Forelimb muscle (tissue), 1 donor: ENCODE measurements at regions not wholly inside any gene's neighbourhood (a gene's known extent, or its start where the extent isn't known, plus 50 kb on each side); places are given as distances from the start of the nearest gene placed in this dataset.
"Not testable (repeated sequence)": the region's sequence is repeated elsewhere in the genome, so short reads cannot be mapped to it uniquely, and the experiment has no call there.

Experiments used
- DNase-seq: peaks from one replicate; pipeline ENCODE4 v3.0.0-alpha.2; 2013; ENCODE audit warnings: low read depth

DNA sequence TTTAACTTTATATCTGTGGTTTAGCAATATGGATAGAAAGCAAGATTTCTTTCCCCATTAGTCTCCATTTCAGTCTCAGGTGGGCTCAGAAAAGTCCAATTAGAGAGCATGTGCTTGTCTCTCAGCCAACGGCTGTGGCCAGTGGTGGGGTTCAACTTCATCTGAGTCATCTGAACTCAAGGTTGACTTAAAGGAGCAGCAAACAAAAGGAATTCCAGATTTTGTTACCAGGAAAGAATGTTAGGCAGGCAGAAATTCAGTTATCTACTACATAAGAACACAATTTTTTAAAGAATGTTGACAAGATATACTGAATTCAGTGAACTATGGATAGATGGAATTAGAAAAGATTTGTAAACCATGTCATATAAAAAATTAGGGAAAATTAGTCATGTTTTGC, 784.1 kb downstream of the MAT2B start:
- no peak for DNase-seq

DNA sequence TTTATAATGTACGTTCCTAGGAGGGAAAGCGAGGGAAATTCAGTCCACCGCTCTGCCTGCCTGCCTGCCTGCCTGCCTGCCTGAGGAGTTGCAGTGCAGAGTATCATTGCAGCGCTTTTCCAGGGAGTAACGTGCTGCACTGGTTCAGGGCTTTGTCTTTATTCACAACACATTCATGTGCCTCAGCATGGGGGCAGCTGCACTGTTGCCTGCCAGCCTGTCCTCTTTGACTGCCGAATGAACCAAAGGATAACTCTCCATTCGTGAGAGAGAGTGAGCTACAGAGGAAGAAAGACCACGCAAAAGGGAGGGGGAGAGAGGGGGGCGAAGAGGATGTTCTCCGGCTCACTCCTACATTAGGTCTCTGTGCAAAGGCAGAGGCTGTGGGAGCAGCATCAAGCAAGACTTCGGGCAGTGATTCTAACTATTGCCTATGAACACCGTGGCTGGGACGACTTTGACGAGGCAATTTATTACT, 791.2 kb downstream of the MAT2B start:
- DNase-seq: no peak

DNA sequence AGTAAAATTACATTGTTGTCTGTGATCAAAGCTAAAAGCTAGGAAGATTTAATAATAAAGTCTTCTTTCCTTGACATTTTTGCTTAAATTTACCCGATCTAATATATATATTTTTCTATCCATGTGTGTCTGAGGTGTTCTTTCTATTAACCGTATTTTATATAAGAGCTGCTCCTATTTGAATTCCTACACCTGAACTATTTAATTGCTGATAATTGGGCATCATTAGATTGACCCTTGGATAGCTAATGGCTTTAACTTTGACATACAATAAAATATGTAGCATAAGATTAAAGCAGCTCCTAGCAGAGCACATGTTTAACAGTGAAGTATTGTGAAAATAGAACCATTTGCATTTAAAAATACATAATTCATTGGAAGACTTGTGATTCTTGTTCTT, 792.7 kb downstream of the MAT2B start:
- DNase-seq: no peak

DNA sequence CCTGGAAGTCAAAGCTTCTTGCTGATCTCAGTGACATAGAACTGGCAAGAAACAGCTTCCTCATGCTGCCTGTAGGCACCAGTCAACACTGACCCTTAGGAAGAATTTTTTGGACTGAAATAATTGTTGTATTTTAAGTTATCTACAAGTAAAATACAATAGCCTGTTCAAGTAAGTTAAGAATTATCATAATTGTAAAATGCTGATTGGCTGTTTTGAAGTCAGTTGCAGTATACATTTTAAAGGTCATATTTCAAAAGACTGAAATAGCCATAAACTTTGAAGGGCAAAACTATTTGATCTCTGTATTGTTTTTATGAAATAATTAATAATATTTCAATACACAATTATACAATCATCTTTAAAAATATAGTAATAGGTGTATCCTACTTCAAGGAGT, 794.9 kb downstream of the MAT2B start:
- no peak for DNase-seq

DNA sequence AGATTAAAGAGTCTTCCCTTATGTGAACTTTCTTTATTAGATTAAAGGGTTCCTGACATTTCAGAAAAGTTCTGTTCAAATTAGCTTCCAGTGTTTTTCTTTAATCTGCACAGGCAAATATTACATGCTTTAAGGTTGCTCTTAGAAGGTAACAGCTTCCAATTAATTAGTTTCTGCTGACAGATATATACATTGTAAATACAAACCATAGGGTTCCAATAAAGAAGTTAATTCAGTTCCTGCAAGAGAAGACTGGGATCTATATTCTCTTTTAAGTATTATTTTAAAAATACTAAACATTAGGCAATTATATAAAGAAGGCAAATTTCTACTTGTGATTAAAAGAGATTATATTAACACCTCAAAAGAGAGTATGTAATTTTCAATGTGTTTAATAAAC, 795.7 kb downstream of the MAT2B start:
- no peak for DNase-seq

DNA sequence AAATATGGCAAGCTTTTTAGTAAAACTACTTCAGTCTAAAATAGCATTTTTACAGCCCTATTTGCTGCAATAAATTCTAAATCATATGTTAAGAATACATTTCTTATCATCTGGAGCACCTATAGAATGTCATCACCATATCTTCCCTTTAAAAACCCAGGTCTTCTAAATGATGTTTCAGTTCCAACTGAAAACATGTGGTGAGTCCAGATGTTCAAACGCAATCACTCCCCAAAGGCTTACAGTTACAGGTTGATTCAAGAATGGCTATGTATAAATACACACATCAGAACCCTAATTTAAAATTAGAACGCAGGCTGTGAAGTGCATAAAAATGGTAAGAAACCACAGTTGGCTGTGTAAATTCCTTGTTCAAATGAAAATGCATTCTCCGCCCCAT, 796.3 kb downstream of the MAT2B start:
- no peak for DNase-seq

DNA sequence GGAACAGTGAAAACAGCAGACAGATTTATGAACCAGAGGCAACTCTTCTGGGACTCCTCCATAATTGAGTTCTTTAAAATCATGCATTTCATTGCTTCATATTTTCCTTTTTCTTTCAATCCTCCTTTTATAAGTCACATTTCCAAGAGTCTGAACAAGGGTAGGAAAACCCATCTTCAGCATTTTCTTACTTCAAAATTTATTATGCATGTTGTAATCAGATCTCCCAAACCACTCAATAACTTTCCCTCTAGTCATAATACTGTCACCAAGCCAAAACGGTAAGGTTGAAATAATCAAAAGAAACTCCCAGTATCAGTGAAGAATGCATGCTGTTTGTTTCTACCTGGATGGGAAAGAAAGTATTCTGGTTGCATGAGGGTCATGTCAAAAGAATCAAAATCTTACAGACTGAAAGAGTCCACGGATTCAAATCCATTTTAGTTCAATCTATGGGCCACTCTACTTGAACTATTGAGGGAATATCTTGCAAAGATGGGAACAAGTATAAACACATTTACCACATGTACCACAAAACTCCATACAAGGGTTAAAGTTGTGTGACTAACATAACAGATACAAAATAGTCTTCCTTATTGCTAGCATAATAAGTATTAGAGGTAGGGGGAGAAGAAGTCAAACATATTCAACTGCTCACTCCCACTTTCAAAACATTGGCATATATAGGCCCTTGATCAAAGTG, 797.3 kb downstream of the MAT2B start:
- DNase-seq: no peak

DNA sequence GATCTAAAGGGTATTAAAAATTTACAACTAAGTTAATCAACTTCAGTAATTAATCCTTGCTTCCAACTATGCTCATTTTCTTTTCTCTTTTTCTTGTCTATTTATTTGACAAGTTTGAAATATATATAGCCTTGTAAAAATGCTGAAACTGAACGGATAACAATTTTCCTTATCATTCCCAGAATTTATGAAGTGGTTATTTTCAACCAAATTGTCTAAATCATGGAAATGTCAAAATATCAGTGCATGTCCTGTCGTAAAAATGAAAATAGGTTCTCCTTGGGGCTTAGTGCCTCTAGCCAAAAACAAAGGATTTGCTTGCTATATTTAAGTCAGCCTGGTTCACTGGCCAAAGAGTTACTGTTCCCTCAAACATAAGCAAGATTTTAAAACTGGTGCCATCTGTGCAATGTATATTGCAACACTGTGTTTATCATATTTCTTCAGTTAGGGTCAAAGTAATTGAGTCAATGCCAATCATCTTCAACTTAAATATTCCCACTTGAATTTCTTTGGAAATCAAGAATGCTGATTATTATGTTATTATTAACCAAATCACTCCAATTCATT, 798.3 kb downstream of the MAT2B start:
- no peak for DNase-seq

DNA sequence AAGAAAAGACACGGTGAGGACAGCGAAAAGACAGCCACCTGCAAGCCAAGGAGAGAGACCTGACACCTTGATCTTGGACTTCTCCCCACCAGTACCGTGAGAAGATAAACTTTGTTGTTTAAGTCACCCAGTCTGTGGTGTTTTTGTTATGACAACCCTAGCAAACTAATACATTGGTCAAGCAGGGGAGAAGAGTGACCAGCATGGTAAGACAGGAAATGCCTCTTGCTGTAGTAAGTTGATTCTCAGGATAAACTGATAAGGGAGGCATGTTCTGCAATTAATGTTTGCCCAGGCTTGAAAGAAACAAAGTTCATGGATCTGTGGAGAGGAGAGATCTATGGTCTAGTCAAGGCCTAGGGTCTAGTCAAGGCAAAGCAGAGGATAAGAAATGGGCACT, 801.2 kb downstream of the MAT2B start:
- no peak for DNase-seq

DNA sequence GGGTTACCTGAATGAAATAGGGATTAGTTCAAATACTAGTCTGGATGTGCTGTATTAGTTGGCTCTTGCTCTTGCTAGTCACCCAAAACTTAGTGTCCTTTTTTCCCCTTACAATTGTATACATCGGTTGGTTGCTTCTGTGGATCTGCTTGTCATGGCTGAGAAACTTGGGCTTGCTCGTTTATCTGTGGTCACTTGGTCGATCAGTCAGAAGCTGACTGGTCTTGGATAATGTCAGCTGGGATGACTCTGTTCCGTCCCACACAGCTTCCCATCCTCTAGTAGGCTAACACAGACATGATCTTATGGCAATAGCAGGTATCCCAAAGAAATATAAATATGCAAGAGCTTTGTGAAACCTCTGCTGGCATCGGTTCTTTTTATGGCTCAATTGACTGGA, 807.4 kb downstream of the MAT2B start:
- no peak for DNase-seq

DNA sequence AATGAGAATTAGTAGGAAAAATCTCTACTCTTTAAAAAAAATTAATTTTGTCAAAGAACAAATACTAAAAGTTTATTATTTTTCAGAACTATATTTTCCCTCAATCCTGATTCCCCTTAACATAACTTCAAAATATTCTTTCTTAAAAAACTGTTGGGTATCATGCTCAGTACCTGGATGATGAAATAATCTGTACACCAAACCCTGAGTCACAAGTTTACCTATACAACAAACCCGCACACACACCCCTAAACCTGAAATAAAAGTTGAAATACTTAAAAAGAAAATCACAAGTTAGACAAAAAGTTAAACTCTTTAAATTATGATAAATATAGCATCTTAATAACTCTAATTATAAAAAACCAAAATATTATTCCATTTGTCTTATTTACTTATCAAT, 812.3 kb downstream of the MAT2B start:
- DNase-seq: no peak

DNA sequence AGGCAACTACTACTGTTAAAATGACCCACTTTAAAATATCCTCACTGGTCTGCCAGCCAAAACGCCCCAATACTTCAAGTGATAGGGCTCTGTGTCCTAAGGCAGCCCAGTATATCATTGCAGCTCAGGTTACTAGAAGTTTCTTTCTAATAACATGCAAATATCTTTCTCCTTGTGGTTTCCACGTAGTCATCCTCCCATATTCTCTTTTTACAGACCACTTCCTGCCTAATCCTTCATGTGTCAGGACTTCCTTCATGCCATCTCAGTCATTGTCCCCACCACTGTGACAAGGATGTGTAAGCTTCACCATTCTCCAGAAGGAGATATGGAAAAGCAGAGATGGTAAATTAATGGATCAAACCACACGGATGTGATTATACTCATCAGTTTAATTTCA, 813.7 kb downstream of the MAT2B start:
- no peak for DNase-seq

DNA sequence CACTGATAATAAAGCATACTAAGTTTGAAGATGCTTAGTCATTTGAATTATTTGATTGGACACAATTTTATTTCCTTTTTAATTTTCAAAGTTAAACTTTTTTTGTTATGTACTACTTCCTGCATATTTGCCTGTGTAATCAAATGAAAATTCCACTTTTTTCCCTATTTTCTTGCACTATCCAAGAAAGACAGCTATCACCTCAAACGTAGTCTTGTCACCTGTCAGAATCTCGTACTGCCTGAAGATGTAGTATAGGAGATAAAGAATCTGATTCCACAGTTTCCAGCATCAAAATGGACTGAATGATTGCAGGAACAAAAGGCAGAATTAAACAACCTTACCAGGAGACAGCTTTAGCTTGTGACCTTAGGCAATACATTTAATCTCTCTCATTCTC, 818.8 kb downstream of the MAT2B start:
- no peak for DNase-seq

DNA sequence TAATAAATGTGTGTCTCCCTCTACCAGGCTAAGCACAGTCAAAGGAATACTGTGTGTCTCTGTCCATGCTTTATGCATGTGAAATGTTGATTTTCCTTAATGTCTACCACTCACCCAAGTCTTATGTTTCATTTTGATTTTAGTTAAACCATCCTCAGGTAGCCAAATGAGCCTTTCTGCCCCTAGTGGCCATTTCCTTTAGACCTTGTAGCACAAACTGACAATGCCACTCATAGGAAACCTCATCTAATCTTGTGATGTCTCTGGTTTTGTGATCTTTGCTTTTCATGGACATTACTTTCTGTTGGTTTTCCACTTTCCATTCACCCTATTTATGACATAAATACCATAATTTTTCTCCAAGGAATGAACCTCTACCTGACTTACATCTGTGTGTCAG, 820.8 kb downstream of the MAT2B start:
- DNase-seq: no peak

DNA sequence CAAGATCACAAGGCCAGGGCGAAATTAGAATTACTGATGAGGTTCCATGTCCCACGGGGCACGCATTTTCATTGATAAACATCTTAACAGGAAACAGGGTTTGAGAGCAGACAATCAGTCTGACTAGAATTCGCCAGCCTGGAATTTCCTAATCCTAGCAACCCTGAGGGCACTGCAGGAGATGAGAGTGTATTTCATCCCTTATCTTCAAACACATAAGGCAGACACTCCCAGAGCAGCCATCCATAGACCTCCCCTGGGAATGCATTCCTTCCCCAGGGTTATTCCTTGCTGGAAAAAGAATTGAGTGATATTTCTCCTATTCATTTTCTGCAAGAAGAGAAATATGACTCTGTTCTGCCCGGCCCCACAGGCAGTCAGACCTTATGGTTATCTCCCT, 821.7 kb downstream of the MAT2B start:
- DNase-seq: not testable (repeated sequence)

DNA sequence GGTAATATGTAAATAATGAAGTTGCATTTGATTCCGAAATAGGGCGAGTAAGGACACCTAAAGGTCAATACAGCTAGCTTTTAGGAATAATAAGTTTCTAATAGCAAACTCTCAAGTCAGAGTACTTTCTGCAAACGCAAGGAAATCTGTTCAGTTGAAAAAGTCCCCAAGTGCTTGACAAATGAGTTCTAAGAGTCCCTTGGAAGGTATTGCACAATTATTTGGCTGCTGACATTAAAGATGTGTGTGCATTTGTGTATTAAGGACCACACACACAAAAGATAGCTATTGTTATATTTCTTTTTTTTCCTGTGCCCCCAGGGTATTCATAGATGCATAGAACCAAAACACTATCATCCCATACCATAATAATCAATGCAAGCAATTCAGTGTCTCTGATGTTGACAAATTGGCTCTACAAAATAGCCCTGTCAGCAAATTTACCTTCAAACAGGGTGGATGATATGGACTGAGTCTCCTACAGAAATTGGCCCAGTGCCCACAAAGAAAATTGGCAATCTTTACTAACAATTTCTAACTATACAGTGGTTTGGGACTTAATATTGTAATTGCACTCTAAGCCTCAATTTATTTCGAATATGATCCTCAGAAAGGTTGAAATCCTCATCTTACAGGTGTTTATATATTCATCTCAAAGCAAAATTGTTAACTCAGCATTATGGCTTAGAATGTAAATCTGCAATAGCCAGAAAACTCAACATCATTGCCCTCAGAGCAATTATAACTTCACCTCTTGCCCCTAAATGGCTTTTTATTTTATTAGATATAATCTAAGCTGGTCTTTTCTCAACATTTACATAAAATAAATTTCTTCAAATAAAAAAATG, 827.2 kb downstream of the MAT2B start:
- no peak for DNase-seq

DNA sequence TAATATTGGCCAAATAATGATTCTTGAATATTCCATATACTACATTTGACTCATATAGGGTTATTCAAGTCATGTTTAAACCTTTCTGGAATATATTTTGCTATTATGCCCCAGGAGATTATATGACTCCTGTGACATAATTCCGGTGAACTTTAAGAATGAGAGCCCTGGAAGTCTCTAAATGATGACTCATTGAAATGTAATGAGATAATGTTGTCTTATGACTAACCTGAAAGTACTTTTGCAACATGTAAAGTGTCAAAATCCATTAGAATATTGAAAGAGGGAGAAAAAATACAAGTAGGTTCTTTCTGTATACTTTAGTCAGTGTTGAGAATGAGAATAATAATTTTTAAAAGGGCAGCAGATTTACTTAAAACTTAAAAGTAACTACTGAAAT, 830.4 kb downstream of the MAT2B start:
- no peak for DNase-seq

DNA sequence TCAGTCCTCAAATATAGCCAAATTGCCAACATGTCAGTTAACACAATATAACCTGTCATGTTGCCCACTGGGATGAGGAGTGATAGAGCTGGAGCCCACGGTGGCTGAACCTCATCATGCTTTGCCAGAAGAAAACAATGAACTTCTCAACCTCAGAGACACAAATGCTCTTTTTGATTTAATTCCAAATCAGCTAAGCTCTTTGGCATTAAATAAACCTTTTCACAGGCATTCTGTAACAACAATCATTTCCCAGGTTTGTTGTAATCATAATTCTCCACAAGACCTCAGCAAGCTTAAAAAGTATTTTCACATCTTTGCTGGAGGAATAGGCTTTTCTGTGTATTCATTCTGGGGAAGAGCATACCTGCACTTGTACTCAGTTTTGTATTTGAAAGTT, 830.9 kb downstream of the MAT2B start:
- no peak for DNase-seq

DNA sequence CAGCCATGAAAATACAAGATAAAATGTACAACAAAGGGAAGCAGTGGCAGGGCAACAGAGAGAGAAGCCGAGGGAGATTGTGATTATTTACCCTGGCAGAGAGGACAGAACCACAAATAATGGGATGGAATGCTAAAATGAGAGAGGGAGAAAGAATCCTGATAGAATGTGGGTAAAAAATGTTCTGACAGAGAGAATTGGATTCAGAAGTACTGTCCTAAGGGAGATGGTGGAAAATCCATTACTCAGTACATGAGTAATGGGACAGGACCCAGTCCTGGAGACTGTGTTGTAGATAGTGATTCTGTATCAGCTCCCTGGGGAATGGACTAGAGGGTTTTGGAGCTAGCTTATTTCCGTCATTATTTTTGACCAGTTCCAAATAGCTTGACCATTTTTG, 831.5 kb downstream of the MAT2B start:
- DNase-seq: no peak

DNA sequence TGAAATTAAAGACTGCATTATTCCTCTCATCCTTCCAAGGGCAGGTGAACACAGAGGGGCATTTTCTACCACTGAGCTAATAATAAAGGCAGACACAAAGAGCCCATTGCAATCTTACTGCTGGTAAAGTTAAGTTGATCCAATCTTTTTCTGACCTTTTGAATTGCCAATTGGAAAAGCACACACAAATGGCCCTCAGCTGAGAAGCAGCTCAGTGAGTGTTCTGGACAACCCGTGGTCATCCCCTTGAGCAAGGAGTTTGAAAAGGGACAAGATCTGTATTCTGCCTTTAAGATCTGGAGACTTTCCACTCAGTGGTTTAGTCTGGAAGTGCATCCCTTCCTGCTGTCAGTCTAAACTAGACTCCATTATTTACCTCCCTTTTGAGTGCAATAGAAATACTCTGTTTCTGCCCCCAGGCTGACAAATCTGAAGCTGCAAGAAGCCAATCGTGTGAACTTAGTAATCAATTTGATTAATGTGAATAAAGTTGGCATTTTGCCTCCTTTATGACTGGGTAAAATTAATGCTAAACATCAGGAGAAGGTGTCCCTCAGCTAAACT, 835.7 kb downstream of the MAT2B start:
- DNase-seq: no peak

DNA sequence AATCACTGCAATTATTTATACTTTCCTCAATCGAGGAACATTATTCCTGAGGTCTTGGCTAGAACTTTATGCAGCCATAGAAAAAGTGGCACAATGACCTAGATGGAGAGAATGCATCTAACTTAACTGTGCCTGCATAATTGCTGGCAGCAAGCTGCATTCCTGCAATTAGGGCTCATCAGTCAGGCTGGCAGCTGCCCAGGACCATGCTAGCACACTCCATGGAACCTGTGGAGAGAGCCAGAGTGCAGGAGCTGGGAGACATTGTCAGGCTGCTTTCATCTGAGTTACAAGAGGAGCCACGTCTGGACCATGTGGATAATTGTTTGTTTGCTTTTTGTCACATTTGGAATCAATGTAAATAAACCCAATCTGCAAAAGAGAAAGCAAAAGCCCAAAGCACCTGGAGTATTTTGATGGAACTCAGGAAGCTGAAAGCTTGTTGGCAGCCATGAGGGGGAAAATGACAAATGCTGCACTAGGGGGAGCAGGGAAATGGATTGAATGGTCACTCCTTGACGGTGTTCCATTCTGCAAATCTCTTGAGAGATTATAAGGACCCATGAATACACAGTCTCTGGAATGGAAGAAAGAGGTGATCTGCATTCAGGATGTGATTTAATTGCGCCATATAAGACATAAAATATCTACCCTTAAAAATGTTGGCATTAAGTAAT, 839.9 kb downstream of the MAT2B start:
- DNase-seq: no peak

DNA sequence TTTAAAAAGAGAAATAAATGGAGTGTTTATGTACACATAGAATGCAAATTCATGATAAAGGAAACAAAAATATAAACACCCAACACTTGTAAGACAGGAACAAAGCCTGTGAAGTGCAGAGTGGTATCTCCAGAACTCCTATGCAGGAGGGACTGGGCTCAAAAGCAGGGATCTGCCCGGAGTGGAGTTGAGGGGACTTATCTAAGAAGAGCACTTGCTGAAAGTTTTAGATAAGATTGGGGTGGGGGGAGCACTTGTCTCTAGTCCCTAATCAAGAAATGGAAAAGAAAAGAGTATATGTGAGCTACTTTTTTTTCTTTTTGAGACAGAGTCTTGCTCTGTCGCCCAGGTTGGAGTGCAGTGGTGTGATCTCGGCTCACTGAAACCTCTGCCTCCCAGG, 840.4 kb downstream of the MAT2B start:
- DNase-seq: no peak
